Memory B cell (primary cell): ENCODE measurements at regions not wholly inside any gene's neighbourhood (a gene's known extent, or its start where the extent isn't known, plus 50 kb on each side); places are given as distances from the start of the nearest gene placed in this dataset.

Source experiments
- ATAC-seq: fragments of 150-1000 bp; cut with Tn5 transposase; 2 replicates; pipeline ENCODE4 v1.10.0; 2021; ENCODE audit warnings: low read depth, mild to moderate bottlenecking, moderate library complexity
- DNase-seq, 2 donors: peaks; one replicate each; pipeline ENCODE4 v3.0.0; 2022; ENCODE audit warnings: low spot score in 2 of 2
- H3K27ac Mint-ChIP-seq: one replicate; pipeline ENCODE4 v1.8.0; 2022; ENCODE audit warnings: mild to moderate bottlenecking, moderate library complexity, mixed read lengths
- H3K27me3 Mint-ChIP-seq: one replicate; pipeline ENCODE4 v1.8.0; 2022; ENCODE audit warnings: mixed read lengths
- H3K36me3 Mint-ChIP-seq: one replicate; pipeline ENCODE4 v1.8.0; 2022; ENCODE audit warnings: mild to moderate bottlenecking, mixed read lengths
- H3K4me1 Mint-ChIP-seq: one replicate; pipeline ENCODE4 v1.8.0; 2022; ENCODE audit warnings: mixed read lengths
- H3K4me3 Mint-ChIP-seq: one replicate; pipeline ENCODE4 v1.8.0; 2022; ENCODE audit warnings: mild to moderate bottlenecking, moderate library complexity, mixed read lengths
- H3K9me3 Mint-ChIP-seq: one replicate; pipeline ENCODE4 v1.8.0; 2022; ENCODE audit warnings: mixed read lengths

GRCh38 chr3:177590826-177591225, 393.5 kb upstream of the TBL1XR1 start:
- DNase-seq = no peak
- H3K9me3 Mint-ChIP-seq = peaks cover 2% of the 10 kb centered on the region
- H3K27me3 Mint-ChIP-seq = no peaks in the 10 kb centered on the region
- H3K4me3 Mint-ChIP-seq = no peak overlapping the region
- H3K27ac Mint-ChIP-seq = no peak overlapping the region
- ATAC-seq = no peak
- H3K36me3 Mint-ChIP-seq = no peaks in the 10 kb centered on the region
- H3K4me1 Mint-ChIP-seq = peaks cover 10% of the 10 kb centered on the region

- no peak for ATAC-seq
- no peaks in the 10 kb centered on the region for H3K36me3 Mint-ChIP-seq
- H3K4me3 Mint-ChIP-seq = no peak overlapping the region
- peak overlapping the region; percentile 15 for H3K27ac Mint-ChIP-seq
- peaks cover 10% of the 10 kb centered on the region for H3K4me1 Mint-ChIP-seq
- no peak for DNase-seq
- H3K27me3 Mint-ChIP-seq = no peaks in the 10 kb centered on the region
- peaks cover 2% of the 10 kb centered on the region for H3K9me3 Mint-ChIP-seq
These were observed 394.1 kb upstream of the TBL1XR1 start for GRCh38 chr3:177591379-177591778.

- Mint-ChIP-seq H3K36me3 (no peaks in the 10 kb centered on the region), H3K4me1 (peaks cover 19% of the 10 kb centered on the region), H3K27ac (no peak overlapping the region), H3K9me3 (no peaks in the 10 kb centered on the region), H3K27me3 (no peaks in the 10 kb centered on the region), H3K4me3 (no peak overlapping the region)
- no peak for DNase-seq
- no peak for ATAC-seq
These were observed 396.8 kb upstream of the TBL1XR1 start for GRCh38 chr3:177594096-177594495.

GRCh38 chr3:177595530-177596188, 398.4 kb upstream of the TBL1XR1 start:
- no peak for DNase-seq
- no peaks in the 10 kb centered on the region for H3K27me3 Mint-ChIP-seq
- H3K9me3 Mint-ChIP-seq = no peaks in the 10 kb centered on the region
- peaks cover 27% of the 10 kb centered on the region for H3K4me1 Mint-ChIP-seq
- H3K27ac Mint-ChIP-seq = no peak overlapping the region
- H3K4me3 Mint-ChIP-seq = no peak overlapping the region
- no peak for ATAC-seq
- H3K36me3 Mint-ChIP-seq = no peaks in the 10 kb centered on the region

- Mint-ChIP-seq H3K4me3 (no peak overlapping the region), H3K9me3 (no peaks in the 10 kb centered on the region), H3K27me3 (no peaks in the 10 kb centered on the region), H3K36me3 (no peaks in the 10 kb centered on the region), H3K4me1 (peaks cover 28% of the 10 kb centered on the region), H3K27ac (no peak overlapping the region)
- ATAC-seq (no peak), DNase-seq (no peak)
These were observed 399.1 kb upstream of the TBL1XR1 start for GRCh38 chr3:177596248-177596815.

GRCh38 chr3:177596816-177597271, 399.6 kb upstream of the TBL1XR1 start:
- peaks cover 26% of the 10 kb centered on the region for H3K4me1 Mint-ChIP-seq
- no peak for ATAC-seq
- no peak for DNase-seq
- no peaks in the 10 kb centered on the region for H3K27me3 Mint-ChIP-seq
- no peak overlapping the region for H3K27ac Mint-ChIP-seq
- no peaks in the 10 kb centered on the region for H3K9me3 Mint-ChIP-seq
- no peaks in the 10 kb centered on the region for H3K36me3 Mint-ChIP-seq
- no peak overlapping the region for H3K4me3 Mint-ChIP-seq

GRCh38 chr3:177597311-177598096, 400.2 kb upstream of the TBL1XR1 start:
- peak; percentile 79 for ATAC-seq
- Mint-ChIP-seq H3K4me1 (peaks cover 31% of the 10 kb centered on the region), H3K27ac (peak overlapping the region; percentile 90)

GRCh38 chr3:177598097-177598833, 401.0 kb upstream of the TBL1XR1 start:
- ATAC-seq (no peak), DNase-seq (no peak)
- peak overlapping the region; percentile 70 for H3K4me3 Mint-ChIP-seq
- no peaks in the 10 kb centered on the region for H3K36me3 Mint-ChIP-seq
- H3K27ac Mint-ChIP-seq = peak overlapping the region; percentile 90
- no peaks in the 10 kb centered on the region for H3K9me3 Mint-ChIP-seq
- H3K4me1 Mint-ChIP-seq = peaks cover 37% of the 10 kb centered on the region
- no peaks in the 10 kb centered on the region for H3K27me3 Mint-ChIP-seq

More at GRCh38 chr3:177597311-177598096, 400.2 kb upstream of the TBL1XR1 start:
- H3K27me3 Mint-ChIP-seq = no peaks in the 10 kb centered on the region
- H3K4me3 Mint-ChIP-seq = peak overlapping the region; percentile 70
- H3K36me3 Mint-ChIP-seq = no peaks in the 10 kb centered on the region
- peak in 1 of 2 donors; percentile 7 for DNase-seq
- H3K9me3 Mint-ChIP-seq = no peaks in the 10 kb centered on the region

GRCh38 chr3:177599326-177599725, 402.0 kb upstream of the TBL1XR1 start:
- no peak overlapping the region for H3K4me3 Mint-ChIP-seq
- H3K36me3 Mint-ChIP-seq = no peaks in the 10 kb centered on the region
- no peaks in the 10 kb centered on the region for H3K9me3 Mint-ChIP-seq
- no peak overlapping the region for H3K27ac Mint-ChIP-seq
- H3K27me3 Mint-ChIP-seq = no peaks in the 10 kb centered on the region
- H3K4me1 Mint-ChIP-seq = peaks cover 42% of the 10 kb centered on the region
- DNase-seq (no peak), ATAC-seq (no peak)

GRCh38 chr3:177599837-177600236, 402.6 kb upstream of the TBL1XR1 start:
- H3K4me3 Mint-ChIP-seq = no peak overlapping the region
- no peaks in the 10 kb centered on the region for H3K9me3 Mint-ChIP-seq
- H3K27ac Mint-ChIP-seq = no peak overlapping the region
- H3K27me3 Mint-ChIP-seq = no peaks in the 10 kb centered on the region
- no peak for ATAC-seq
- DNase-seq = no peak
- H3K4me1 Mint-ChIP-seq = peaks cover 42% of the 10 kb centered on the region
- H3K36me3 Mint-ChIP-seq = no peaks in the 10 kb centered on the region

- H3K27me3 Mint-ChIP-seq = no peaks in the 10 kb centered on the region
- no peak overlapping the region for H3K27ac Mint-ChIP-seq
- H3K36me3 Mint-ChIP-seq = no peaks in the 10 kb centered on the region
- no peak for ATAC-seq
- peaks cover 44% of the 10 kb centered on the region for H3K4me1 Mint-ChIP-seq
- H3K4me3 Mint-ChIP-seq = no peak overlapping the region
- DNase-seq = no peak
- H3K9me3 Mint-ChIP-seq = peaks cover 2% of the 10 kb centered on the region
These were observed 403.1 kb upstream of the TBL1XR1 start for GRCh38 chr3:177600411-177600810.

GRCh38 chr3:177601152-177601551, 403.9 kb upstream of the TBL1XR1 start:
- peaks cover 44% of the 10 kb centered on the region for H3K4me1 Mint-ChIP-seq
- H3K4me3 Mint-ChIP-seq = no peak overlapping the region
- no peak overlapping the region for H3K27ac Mint-ChIP-seq

GRCh38 chr3:177602601-177603147, 405.4 kb upstream of the TBL1XR1 start:
- Mint-ChIP-seq H3K4me3 (no peak overlapping the region), H3K27me3 (no peaks in the 10 kb centered on the region), H3K36me3 (no peaks in the 10 kb centered on the region), H3K4me1 (peaks cover 37% of the 10 kb centered on the region), H3K27ac (peak overlapping the region; percentile 33), H3K9me3 (peaks cover 2% of the 10 kb centered on the region)
- ATAC-seq (no peak), DNase-seq (no peak)

More at GRCh38 chr3:177601152-177601551, 403.9 kb upstream of the TBL1XR1 start:
- ATAC-seq (no peak), DNase-seq (no peak)
- Mint-ChIP-seq H3K9me3 (peaks cover 2% of the 10 kb centered on the region), H3K27me3 (no peaks in the 10 kb centered on the region), H3K36me3 (no peaks in the 10 kb centered on the region)
